ENCODE measurements at regions not wholly inside any gene's neighbourhood (a gene's known extent, or its start where the extent isn't known, plus 50 kb on each side); places are given as distances from the start of the nearest gene placed in this dataset.

GRCh38 chr2:156845806-156846558 is 409.8 kb downstream of the GPD2 start:
- DNase-seq, result no peak
- Histone ChIP-seq H3K4me3 (no peak overlapping the region), H3K27me3 (no peaks in the 10 kb centered on the region), H3K9me3 (replicated peaks in 1 of 3) (no peaks in the 10 kb centered on the region), H3K27ac (no peak overlapping the region), H3K36me3 (replicated peaks in 1 of 2) (no peaks in the 10 kb centered on the region), H3K4me1 (replicated peaks in 1 of 2) (no peaks in the 10 kb centered on the region)
- 60 to 72% (median 64%) methylated on average over 4 of the region's 4 CpGs for WGBS, 4 donors
- no peak for TF ChIP-seq POLR2A (IDR thresholded peaks at IDR 0.05)
- TF ChIP-seq, protein P1, sequence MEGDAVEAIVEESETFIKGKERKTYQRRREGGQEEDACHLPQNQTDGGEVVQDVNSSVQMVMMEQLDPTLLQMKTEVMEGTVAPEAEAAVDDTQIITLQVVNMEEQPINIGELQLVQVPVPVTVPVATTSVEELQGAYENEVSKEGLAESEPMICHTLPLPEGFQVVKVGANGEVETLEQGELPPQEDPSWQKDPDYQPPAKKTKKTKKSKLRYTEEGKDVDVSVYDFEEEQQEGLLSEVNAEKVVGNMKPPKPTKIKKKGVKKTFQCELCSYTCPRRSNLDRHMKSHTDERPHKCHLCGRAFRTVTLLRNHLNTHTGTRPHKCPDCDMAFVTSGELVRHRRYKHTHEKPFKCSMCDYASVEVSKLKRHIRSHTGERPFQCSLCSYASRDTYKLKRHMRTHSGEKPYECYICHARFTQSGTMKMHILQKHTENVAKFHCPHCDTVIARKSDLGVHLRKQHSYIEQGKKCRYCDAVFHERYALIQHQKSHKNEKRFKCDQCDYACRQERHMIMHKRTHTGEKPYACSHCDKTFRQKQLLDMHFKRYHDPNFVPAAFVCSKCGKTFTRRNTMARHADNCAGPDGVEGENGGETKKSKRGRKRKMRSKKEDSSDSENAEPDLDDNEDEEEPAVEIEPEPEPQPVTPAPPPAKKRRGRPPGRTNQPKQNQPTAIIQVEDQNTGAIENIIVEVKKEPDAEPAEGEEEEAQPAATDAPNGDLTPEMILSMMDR (IDR thresholded peaks at IDR 0.05), result no peak
- intact Hi-C loops (cut with DNase I), result no loop called here

- no peaks in the 10 kb centered on the region for H3K36me3 ChIP-seq (replicated peaks in 1 of 2)
- H3K4me1 ChIP-seq (replicated peaks in 1 of 2), result no peaks in the 10 kb centered on the region
- H3K27ac ChIP-seq, result no peak overlapping the region
- no peak for TF ChIP-seq POLR2A (IDR thresholded peaks at IDR 0.05)
- H3K27me3 ChIP-seq, result no peaks in the 10 kb centered on the region
- intact Hi-C loops (cut with DNase I), result no loop called here
- no peak overlapping the region for H3K4me3 ChIP-seq
- 71 to 77% (median 75%) methylated on average over 4 of the region's 4 CpGs for WGBS, 4 donors
- DNase-seq, result no peak
- H3K9me3 ChIP-seq (replicated peaks in 1 of 3), result no peaks in the 10 kb centered on the region
Observed at GRCh38 chr2:156852210-156852609, 405.3 kb upstream of the GALNT5 start.

GRCh38 chr2:156852681-156853080 is 404.8 kb upstream of the GALNT5 start:
- DNase-seq, result no peak
- no peak overlapping the region for H3K4me3 ChIP-seq
- no peaks in the 10 kb centered on the region for H3K4me1 ChIP-seq (replicated peaks in 1 of 2)
- no peak overlapping the region for H3K27ac ChIP-seq
- no peaks in the 10 kb centered on the region for H3K36me3 ChIP-seq (replicated peaks in 1 of 2)
- no peaks in the 10 kb centered on the region for H3K27me3 ChIP-seq
- TF ChIP-seq, protein P1 (IDR thresholded peaks at IDR 0.05), result no peak
- intact Hi-C loops (cut with DNase I), result no loop called here
- no peaks in the 10 kb centered on the region for H3K9me3 ChIP-seq (replicated peaks in 1 of 3)

- H3K9me3 ChIP-seq (replicated peaks in 1 of 3), result no peaks in the 10 kb centered on the region
- no peaks in the 10 kb centered on the region for H3K4me1 ChIP-seq (replicated peaks in 1 of 2)
- H3K4me3 ChIP-seq, result no peak overlapping the region
- H3K36me3 ChIP-seq (replicated peaks in 1 of 2), result no peaks in the 10 kb centered on the region
- intact Hi-C loops (cut with DNase I), result no loop called here
- no peak for DNase-seq
- no peaks in the 10 kb centered on the region for H3K27me3 ChIP-seq
- no peak overlapping the region for H3K27ac ChIP-seq
- TF ChIP-seq POLR2A (IDR thresholded peaks at IDR 0.05), result no peak
- TF ChIP-seq, protein P1 (IDR thresholded peaks at IDR 0.05), result no peak
- 40 to 66% (median 52%) methylated on average over 2 of the region's 2 CpGs for WGBS, 4 donors
Observed at GRCh38 chr2:156864325-156864724, 393.2 kb upstream of the GALNT5 start.

GRCh38 chr2:156864753-156865152 is 392.8 kb upstream of the GALNT5 start:
- intact Hi-C loops (cut with DNase I), result no loop called here
- no peak for TF ChIP-seq POLR2A (IDR thresholded peaks at IDR 0.05)
- TF ChIP-seq, protein P1 (IDR thresholded peaks at IDR 0.05), result no peak
- H3K36me3 ChIP-seq (replicated peaks in 1 of 2), result no peaks in the 10 kb centered on the region
- DNase-seq, result no peak
- H3K4me1 ChIP-seq (replicated peaks in 1 of 2), result no peaks in the 10 kb centered on the region
- 70 to 79% (median 73%) methylated on average over 6 of the region's 6 CpGs for WGBS, 4 donors
- no peaks in the 10 kb centered on the region for H3K27me3 ChIP-seq
- H3K9me3 ChIP-seq (replicated peaks in 1 of 3), result no peaks in the 10 kb centered on the region
- H3K27ac ChIP-seq, result no peak overlapping the region
- H3K4me3 ChIP-seq, result no peak overlapping the region

All from adrenal gland (tissue), 9 donors.